GM19438 (cell line): ENCODE measurements at regions not wholly inside any gene's neighbourhood (a gene's known extent, or its start where the extent isn't known, plus 50 kb on each side); places are given as distances from the start of the nearest gene placed in this dataset.
"Not testable (repeated sequence)": the region's sequence is repeated elsewhere in the genome, so short reads cannot be mapped to it uniquely, and the experiment has no call there.

Experiments used
- ATAC-seq: cut with Tn5 transposase; IDR thresholded peaks from one replicate; pipeline ENCODE4 v1.9.1; 2021; ENCODE audit warnings: low read depth; ENCODE audit not compliant: unreplicated experiment

DNA sequence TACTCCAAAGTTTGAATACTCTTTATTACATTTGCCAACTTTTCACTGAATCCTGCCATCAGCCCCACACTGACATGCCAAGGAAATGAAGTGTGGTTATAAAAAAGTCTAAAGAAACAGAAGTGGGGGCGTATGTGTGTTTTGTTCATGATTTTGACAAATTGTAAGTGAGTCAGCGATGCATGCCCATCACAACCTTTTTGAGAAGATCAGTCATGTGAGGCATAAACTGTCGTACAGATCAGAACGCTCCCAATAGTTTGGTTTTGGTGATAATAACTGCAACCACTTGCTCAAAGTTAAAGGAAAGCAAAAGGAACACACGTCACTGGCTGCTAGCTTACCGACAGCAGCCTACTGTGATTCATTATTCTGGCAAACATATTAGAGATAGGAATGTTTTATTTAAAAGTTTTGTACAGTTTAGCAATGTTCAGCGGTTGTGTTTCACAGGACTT, 95.6 kb downstream of the RGS2 start:
- ATAC-seq, result no peak

DNA sequence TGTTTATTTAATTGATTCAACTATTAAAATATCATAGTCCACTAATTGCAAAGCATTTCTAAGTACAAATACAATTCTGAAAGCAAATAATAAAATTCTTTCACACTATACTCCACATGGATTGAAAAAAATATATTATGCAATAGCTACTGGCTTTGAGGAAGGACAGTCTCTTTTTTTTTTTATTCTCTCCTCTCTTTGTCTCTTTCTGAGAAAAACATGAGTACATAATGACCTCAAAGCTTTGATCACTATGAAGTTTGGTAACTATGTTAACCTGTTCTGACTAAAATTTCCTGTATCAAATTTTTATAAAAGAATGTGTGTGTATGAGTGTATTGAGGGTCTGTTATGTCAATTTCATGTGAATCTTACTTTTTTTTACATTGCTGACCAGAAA, 96.2 kb downstream of the RGS2 start:
- no peak for ATAC-seq

GRCh38 chr1:192906334-192906733, 97.5 kb downstream of the RGS2 start:
- no peak for ATAC-seq

GRCh38 chr1:192907545-192908243, 98.9 kb downstream of the RGS2 start:
- ATAC-seq, result no peak

GRCh38 chr1:192911896-192912656, 103.2 kb downstream of the RGS2 start:
- ATAC-seq, result not testable (repeated sequence)

DNA sequence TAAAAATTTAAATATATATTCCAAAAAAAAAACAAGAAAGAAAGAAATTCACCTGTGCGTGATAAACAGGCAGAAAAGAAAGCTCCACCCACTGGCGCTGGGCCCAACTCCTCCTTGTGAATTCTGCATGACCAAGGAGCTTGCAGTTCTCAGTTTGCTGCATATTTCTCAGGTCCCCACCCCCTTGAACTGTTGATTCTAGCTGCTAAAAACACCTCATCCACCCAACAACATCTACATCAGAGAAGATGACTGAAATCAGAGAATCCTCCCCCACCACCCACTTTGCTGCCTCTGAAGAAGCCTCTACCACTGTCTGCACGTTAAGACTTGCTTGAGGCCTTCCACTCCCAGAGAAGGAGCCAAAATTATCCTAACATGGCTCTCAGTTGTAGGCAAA, 104.8 kb downstream of the RGS2 start:
- ATAC-seq, result no peak

- ATAC-seq, result no peak
These were observed 105.3 kb downstream of the RGS2 start for GRCh38 chr1:192914092-192914491.

- no peak for ATAC-seq
These were observed 105.9 kb downstream of the RGS2 start for GRCh38 chr1:192914696-192915095.

- no peak for ATAC-seq
These were observed 107.2 kb downstream of the RGS2 start for GRCh38 chr1:192916021-192916420.

DNA sequence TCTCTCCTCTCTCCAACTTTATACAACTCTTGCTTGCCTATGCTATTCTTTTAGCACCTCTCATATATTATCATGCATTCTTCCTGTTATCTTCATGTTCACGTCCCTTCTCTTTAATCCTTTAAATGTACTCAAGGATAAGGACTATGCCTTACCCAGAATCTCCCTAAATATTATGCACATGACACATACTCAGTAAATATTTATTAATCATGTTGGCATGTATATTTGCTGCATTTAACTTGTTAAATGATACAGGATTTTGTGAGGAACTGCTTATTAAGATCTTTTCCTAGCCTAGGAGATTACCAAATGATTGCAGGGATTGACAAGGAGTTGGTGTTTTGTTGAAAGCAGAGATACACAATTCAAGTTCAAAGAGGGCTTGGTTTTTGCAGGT, 109.4 kb downstream of the RGS2 start:
- no peak for ATAC-seq

- ATAC-seq, result no peak
These were observed 111.6 kb downstream of the RGS2 start for GRCh38 chr1:192920412-192920811.

- ATAC-seq, result no peak
These were observed 116.8 kb downstream of the RGS2 start for GRCh38 chr1:192925609-192926008.

DNA sequence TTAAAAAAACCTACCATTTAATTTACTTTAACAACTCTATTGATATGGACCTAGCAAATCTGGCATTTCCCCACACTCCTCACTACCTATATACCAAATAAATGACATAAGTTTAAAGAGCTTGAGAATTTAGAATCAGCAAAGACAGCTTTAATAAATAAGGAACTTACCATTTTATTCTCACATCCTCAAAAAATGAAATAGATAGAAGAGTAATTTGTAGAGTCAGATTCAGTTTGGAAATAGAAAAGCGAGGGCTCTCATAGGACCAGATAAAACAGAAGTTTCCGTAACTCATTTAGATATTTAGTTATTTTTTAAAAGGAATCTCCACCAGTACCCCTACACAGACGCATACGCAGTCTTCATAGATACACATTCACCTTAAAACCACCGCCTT, 117.9 kb downstream of the RGS2 start:
- ATAC-seq, result no peak

DNA sequence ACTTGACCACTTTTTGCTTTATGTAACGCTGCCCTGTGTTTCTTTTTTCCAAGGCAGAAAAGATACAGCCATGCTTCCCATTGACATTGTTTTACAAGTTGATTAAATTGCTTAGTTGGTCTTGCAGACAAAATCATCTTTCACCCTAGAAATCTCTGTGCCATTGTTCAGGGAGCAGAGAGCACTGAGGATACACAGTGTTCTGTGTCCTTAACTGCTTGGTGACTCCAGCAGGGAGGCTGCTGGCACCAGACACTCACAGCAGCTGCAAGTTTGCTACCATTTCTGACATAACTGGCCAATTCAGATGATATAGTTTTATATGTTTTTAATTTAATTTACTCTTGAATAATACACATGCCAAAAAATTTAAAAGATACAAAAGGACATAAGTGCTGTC, 118.7 kb downstream of the RGS2 start:
- ATAC-seq, result no peak

DNA sequence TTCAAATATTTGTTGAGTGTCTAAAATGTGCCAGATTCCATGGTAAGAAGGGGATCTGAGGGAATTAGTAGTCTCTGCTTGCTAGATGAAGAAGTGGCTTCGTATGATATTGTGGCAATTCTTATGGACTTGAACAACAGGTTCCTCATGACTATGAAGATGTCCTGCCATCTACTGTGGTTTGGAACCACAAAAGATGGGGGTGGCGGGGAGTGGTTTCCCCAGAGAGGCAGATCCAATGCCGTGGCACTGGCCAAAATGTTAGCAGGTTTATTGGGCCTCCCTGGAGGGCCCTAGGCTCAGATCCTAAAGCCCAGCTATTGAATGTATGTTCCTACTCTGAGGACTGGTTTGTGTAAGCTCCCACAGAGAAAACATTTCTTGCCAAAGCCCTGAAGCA, 120.8 kb downstream of the RGS2 start:
- no peak for ATAC-seq

DNA sequence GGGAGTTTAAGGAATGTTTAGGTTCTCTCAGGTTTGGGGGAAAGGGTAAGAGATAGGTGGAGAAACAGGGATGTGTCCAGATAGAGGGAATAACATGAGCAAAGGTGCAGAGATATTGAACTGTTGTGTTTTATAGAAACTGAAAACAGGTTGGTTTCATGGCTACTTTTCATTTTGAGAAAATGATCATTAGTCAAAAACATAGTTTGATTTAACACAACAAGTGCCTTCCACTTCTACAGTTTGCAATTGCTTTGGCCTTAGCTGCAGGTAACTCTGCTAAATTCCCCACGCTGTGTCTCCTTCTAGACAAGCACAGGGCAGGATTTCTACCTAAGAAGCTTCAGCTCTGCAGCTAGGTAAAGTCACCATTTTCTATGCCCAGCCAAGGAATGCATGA, 124.9 kb downstream of the RGS2 start:
- ATAC-seq, result no peak

- ATAC-seq, result no peak
These were observed 122.7 kb downstream of the UCHL5 start for GRCh38 chr1:192936313-192937018.

DNA sequence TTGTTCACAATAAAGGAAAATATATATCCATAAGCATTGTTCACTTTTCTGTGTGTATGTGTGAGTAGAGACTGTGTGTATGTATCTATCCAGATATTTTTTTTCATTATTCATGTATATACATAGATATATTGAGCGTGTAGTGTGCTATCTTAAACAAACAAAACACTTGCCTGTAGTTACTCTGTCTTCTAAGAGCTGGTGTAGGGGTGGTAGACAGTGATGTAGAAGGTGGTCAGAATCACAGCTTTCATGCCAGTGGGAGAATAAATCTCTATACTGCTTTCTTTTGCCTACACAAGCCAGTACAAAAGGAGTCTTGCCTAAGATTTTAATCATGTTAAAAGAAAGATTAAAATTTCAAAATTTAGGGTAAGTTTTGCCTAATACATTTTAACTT, 122.0 kb downstream of the UCHL5 start:
- ATAC-seq, result no peak

DNA sequence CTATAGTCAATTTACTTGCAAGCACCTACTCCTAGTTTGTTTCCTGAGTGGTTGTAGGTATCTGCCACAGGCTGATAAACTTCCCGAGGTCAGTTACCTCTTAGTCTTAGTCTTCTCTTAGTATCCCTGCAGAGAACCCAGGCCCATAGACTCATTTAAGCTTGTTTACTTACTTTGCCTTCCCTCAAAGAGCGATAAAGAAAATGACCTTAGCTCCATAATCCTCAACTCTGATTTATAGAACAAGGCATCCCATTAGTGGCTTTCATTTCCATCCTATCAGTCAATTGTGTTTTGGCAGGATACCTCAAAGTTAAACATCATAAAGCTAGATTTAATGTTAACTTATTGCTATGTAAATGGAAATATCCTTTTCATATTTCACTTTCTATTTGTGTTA, 119.7 kb downstream of the UCHL5 start:
- no peak for ATAC-seq

GRCh38 chr1:192940658-192941057, 118.5 kb downstream of the UCHL5 start:
- ATAC-seq, result no peak

GRCh38 chr1:192941722-192942411, 117.3 kb downstream of the UCHL5 start:
- ATAC-seq, result no peak
